Thymus (tissue), 11 donors: ENCODE measurements at regions not wholly inside any gene's neighbourhood (a gene's known extent, or its start where the extent isn't known, plus 50 kb on each side); places are given as distances from the start of the nearest gene placed in this dataset.

ENCODE experiments used
- DNase-seq, 9 donors: peaks; one replicate each; pipeline ENCODE4 v3.0.0-alpha.2; 2013; ENCODE audit warnings: low spot score in 9 of 9, low read depth in 6 of 9, missing footprints in 1 of 9
- H3K27ac ChIP-seq, 2 donors: one replicate each; pipeline ENCODE4 v1.5.1; 2013; ENCODE audit warnings: control low read depth in 1 of 2, low read depth in 1 of 2, low read length in 1 of 2, mild to moderate bottlenecking in 1 of 2, moderate library complexity in 1 of 2
- H3K27me3 ChIP-seq, 2 donors: one replicate each; pipeline ENCODE4 v1.5.1; 2013; ENCODE audit warnings: low read length in 1 of 2; ENCODE audit not compliant: control insufficient read depth in 2 of 2, insufficient read depth in 1 of 2
- H3K36me3 ChIP-seq, 2 donors: one replicate each; pipeline ENCODE4 v1.5.1; 2013; ENCODE audit warnings: low read length in 1 of 2, mild to moderate bottlenecking in 1 of 2, moderate library complexity in 1 of 2; ENCODE audit not compliant: control insufficient read depth in 2 of 2, insufficient read depth in 2 of 2
- H3K4me1 ChIP-seq, 2 donors: one replicate each; pipeline ENCODE4 v1.5.1; 2013; ENCODE audit warnings: low read length in 2 of 2; ENCODE audit not compliant: control insufficient read depth in 2 of 2, insufficient read depth in 2 of 2
- H3K4me3 ChIP-seq, 2 donors: one replicate each; pipeline ENCODE4 v1.5.1; 2013; ENCODE audit warnings: low read length in 2 of 2, control low read depth in 1 of 2, mild to moderate bottlenecking in 1 of 2
- H3K9me3 ChIP-seq, 2 donors: one replicate each; pipeline ENCODE4 v1.5.1; 2013; ENCODE audit warnings: low read length in 1 of 2, mild to moderate bottlenecking in 1 of 2; ENCODE audit not compliant: control insufficient read depth in 2 of 2, insufficient read depth in 1 of 2
- WGBS: extraction: QIAGEN DNeasy Blood & Tissue Kit; methylation state at CpG from one replicate; pipeline ENCODE4 v1.1.7; 2013; 5-methylcytosine and 5-hydroxymethylcytosine counted together
- donor health status: healthy.

DNA sequence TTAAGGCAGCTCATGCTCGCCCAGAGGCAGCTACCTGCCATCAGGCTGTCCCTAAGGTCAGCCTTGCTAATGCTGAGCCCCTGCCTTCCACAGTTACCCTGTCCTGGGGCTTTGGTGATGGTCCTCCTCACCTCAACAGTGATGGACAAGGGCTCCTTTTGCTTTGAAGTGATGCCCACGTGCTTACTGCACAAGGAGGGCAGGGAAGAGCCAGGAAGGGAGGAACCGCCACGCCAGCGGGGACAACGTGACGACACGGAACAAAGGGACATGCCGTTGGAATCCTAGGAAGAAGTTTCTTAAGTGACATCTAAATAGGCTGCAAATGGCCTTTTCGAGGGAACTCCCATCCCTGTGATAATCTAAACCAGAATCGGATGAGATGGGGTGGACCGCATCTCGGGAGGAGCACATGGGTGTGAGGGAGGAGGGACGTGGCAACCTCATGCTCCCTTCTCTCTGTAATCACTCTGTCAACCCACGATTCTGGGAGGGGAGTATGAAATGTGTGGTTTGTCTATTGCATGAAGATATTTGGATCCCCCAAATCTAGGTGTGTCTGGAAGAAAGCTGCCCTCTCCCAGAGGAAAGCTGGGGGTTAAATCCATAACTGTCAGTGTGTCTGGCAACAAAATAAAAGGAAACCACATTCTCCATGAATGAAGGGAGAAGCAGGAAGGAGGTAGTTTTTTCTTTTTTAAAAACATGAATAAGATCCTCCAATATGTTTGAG lies 110.9 kb upstream of the IRF2BP2 start:
- no peak for DNase-seq
- no peaks in the 10 kb centered on the region for H3K9me3 ChIP-seq
- 87% methylated on average over 15 of the region's 15 CpGs for WGBS
- no peaks in the 10 kb centered on the region for H3K27me3 ChIP-seq
- peak overlapping the region; percentile 3 to 92 for H3K27ac ChIP-seq
- no peaks in the 10 kb centered on the region for H3K36me3 ChIP-seq
- H3K4me1 ChIP-seq, result peaks cover 32 to 57% of the 10 kb centered on the region in 2 donors
- no peak overlapping the region for H3K4me3 ChIP-seq

DNA sequence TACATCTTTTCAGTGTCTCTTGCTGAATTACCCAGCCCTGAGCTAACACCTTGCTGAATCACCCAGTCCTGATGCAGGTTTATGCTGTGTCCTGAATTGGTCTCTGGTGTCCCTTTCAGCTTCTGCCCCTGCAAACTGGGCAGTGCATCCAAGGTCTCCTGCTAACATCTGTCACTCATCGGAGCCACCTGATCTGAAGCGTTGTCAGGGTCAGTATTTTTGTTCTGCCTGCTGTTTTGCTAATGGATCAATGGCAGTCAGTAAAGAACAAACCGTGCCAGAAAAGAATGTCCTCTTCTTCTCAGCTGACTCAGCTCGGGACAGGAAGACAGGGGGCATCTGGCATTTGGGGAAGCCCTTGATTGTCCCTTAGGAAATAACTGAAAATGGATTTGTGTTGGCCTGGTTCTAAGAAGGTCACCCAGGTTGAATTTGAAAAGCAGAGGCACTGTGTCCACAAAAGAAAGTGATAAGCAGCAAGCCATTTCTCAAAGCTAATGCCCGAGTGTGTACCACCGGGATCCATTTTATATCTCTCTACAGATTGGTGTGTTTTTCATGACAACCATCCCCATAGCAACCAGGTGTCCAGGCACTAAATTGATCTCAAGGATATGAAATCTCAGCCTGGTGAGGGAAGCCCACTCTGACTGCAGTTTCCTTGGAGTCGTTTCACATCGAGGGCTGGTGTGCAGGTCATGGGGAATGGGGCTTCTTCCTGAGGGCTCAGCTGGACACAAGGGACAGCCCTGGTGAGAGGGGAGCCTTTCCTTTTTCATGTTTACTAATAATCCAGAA lies 109.7 kb upstream of the IRF2BP2 start:
- H3K4me1 ChIP-seq, result peaks cover 20 to 45% of the 10 kb centered on the region in 2 donors

DNA sequence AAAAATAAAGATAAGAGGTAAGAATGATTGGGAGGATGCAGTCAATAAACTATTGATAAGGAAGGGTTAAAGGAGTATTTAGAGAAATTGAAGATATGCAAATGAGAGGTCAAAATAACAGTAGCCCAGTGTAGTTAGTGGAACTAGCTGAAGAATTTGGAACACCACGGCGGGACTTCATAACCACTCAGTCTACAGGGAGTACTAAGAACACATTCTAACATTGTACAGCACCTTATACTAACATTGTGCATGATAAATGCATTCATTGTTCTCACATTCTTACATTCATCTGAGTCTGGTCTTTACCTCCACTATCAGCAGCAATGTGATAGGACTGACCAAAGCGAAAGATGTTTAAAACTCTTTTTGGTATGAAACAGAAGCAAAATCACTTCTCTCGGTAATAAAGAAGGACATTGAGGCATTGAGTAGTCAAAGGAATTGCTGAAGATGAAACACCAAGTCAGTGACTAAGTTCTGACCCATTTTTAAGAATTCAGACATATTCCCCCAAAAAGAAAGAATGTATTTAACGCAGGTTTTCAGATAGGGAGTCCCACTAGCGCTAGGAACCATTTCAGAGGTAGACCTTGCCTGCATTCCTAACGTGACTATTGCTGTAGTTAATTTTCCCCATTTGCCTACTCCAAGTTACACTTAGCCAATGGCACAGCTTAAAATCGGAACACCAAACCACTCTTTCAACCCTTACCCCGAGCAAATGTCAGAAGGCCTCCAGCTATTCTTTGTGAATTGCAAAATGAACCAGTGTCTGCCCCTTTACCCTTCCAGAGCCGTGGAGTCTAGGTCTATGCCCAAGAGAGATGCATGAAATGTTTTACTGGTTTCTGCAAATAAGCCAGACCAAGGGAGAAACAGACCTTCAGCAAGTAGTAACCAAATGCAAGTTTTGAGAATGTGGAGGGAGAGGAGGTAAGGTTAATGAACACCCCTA lies 108.8 kb upstream of the IRF2BP2 start:
- no peak for DNase-seq
- peaks cover 11 to 38% of the 10 kb centered on the region in 2 donors for H3K4me1 ChIP-seq
- H3K36me3 ChIP-seq, result no peaks in the 10 kb centered on the region
- no peaks in the 10 kb centered on the region for H3K9me3 ChIP-seq
- H3K4me3 ChIP-seq, result no peak overlapping the region
- WGBS, result 88% methylated on average over 10 of the region's 10 CpGs
- H3K27me3 ChIP-seq, result no peaks in the 10 kb centered on the region
- no peak overlapping the region for H3K27ac ChIP-seq

More for the DNA sequence above, 109.7 kb upstream of the IRF2BP2 start:
- WGBS, result 97% methylated on average over 8 of the region's 8 CpGs
- Histone ChIP-seq H3K36me3 (no peaks in the 10 kb centered on the region), H3K27me3 (no peaks in the 10 kb centered on the region), H3K4me3 (no peak overlapping the region), H3K9me3 (no peaks in the 10 kb centered on the region), H3K27ac (no peak overlapping the region)
- no peak for DNase-seq

DNA sequence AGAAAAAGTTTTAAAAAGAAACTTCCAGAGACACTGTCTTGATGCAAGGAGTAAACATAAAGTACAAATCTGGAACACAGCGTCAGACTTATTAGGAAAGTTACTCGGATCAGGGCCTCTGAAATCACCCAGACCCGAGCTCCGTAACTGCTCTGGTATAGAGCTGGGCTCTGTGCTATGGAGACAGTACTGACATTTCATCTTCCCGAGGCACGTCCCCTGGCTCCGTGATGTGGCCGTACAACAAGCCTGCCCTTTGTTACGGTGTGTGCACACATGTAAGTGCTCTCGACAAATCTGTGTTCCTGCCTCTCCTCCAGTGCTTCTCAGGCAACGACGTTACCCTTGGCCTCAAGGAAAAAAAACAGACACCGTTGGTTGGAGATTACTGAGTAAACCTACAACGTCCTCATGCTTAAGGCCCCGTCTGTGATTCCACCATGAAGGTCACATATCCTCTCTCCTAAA lies 107.0 kb upstream of the IRF2BP2 start:
- Histone ChIP-seq H3K27me3 (no peaks in the 10 kb centered on the region), H3K4me1 (peaks cover 0 to 24% of the 10 kb centered on the region in 2 donors), H3K4me3 (no peak overlapping the region), H3K9me3 (no peaks in the 10 kb centered on the region), H3K36me3 (no peaks in the 10 kb centered on the region), H3K27ac (no peak overlapping the region)
- no peak for DNase-seq
- 83% methylated on average over 15 of the region's 15 CpGs for WGBS

DNA sequence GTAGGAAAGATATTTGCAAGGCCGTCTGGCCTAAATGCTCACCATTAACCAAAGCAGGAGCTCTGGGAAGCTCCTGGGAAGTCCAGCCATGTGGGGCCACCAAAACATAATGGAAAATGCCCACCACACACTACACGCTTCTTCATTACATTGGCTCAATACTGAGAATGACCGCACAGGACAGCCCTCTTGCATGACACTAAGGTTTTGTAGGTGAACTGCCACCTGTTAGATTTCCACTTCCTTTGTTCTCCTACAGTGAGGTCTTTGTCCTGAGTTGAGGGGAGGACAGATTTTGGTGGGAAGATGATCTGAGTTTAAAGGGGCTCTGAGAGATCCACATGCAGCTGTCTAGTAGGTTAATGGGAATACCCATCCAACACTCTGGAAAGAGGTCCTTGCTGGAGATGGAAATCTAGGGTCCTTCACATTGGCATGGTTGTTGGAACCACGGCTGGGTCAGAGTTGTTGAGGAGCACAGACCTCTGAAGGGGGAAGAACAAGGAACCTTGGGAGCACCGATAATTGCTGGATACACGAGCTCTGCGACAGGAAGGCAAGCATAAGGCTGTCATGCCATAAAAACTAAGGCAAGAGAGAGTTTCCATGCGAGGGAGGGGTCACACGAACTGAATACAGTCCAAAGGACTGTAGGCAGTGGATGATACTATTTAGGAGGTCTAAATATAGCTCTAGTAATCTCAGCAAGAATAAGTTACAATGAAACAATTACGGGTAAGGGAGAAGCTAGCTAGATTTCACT lies 105.5 kb upstream of the IRF2BP2 start:
- Histone ChIP-seq H3K4me1 (peaks cover 0 to 8% of the 10 kb centered on the region in 2 donors), H3K36me3 (no peaks in the 10 kb centered on the region), H3K27ac (no peak overlapping the region), H3K27me3 (no peaks in the 10 kb centered on the region), H3K4me3 (no peak overlapping the region), H3K9me3 (no peaks in the 10 kb centered on the region)
- no peak for DNase-seq
- WGBS, result 97% methylated on average over 10 of the region's 10 CpGs

DNA sequence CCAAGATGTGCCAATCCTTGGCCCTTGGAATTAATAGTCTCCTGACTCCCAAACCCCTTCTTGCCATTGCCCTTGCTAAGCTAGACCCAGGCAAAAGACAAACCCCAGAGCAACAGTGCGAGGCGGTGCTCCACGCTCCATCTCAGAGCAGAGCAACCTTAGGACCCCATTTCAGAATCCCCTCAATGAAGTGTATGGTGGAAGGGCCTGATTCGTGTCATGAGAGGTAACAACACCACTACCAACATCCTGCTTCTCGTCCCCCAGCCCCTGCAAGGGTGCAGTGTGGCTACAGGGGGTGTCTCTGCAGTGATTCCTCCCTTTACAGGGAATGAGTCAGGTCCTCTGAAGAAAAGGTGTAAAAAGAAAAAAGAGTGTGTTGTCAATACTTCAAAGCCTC lies 103.9 kb upstream of the IRF2BP2 start:
- no peaks in the 10 kb centered on the region for H3K36me3 ChIP-seq
- no peak overlapping the region for H3K4me3 ChIP-seq
- no peaks in the 10 kb centered on the region for H3K9me3 ChIP-seq
- DNase-seq, result no peak
- peaks cover 0 to 6% of the 10 kb centered on the region in 2 donors for H3K4me1 ChIP-seq
- no peak overlapping the region for H3K27ac ChIP-seq
- no peaks in the 10 kb centered on the region for H3K27me3 ChIP-seq
- 93% methylated on average over 5 of the region's 5 CpGs for WGBS

DNA sequence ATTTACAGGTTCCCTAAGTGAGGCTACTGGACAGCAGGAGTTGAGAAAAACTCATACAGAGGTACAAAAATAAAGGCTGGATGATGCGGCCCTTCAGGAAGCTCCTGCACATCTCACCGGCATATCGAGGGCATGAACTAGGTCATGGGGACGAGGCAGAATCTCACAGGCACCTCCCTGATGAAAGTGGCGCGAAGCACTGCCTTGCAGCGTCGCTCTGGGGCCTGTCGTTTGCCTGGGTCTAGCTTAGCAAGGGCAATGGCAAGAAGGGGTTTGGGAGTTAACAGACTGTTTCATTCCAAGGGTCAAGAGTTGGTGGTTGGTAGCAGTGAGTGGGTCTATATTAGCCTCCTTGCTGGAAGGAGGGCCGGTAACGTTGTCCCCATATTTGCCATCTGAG lies 103.5 kb upstream of the IRF2BP2 start:
- Histone ChIP-seq H3K27ac (no peak overlapping the region), H3K27me3 (no peaks in the 10 kb centered on the region), H3K4me3 (no peak overlapping the region), H3K4me1 (peaks cover 0 to 6% of the 10 kb centered on the region in 2 donors), H3K9me3 (no peaks in the 10 kb centered on the region), H3K36me3 (no peaks in the 10 kb centered on the region)
- DNase-seq, result no peak
- 89% methylated on average over 11 of the region's 11 CpGs for WGBS

DNA sequence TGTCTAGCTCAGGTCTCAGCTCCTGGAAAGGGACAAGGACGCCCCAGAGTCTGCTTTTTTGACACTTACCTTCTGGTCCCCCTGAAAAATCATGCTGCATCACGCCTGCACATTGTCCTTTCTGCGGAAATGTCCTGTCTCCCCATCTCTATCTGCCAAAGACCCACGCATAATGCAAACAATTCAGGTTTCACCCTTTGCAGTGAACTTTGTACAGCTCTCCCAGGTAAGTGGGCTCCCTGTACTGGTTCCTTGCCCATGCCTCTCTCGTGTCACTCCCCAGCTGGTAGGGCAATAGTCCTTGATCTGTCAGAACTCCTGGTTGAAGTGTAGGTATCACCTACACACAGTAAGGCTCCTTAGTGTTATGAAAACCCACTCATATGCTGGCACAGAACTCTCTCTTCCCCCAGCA lies 102.9 kb upstream of the IRF2BP2 start:
- peaks cover 0 to 6% of the 10 kb centered on the region in 2 donors for H3K4me1 ChIP-seq
- no peak for DNase-seq
- no peaks in the 10 kb centered on the region for H3K36me3 ChIP-seq
- H3K4me3 ChIP-seq, result no peak overlapping the region
- no peaks in the 10 kb centered on the region for H3K9me3 ChIP-seq
- WGBS, result 89% methylated on average over 5 of the region's 5 CpGs
- no peaks in the 10 kb centered on the region for H3K27me3 ChIP-seq
- H3K27ac ChIP-seq, result no peak overlapping the region
